D341Med (cell line): ENCODE measurements at regions not wholly inside any gene's neighbourhood (a gene's known extent, or its start where the extent isn't known, plus 50 kb on each side); places are given as distances from the start of the nearest gene placed in this dataset.

Experiments used
- DNase-seq: peaks from one replicate; pipeline ENCODE4 v3.0.0; 2012; ENCODE audit warnings: low spot score

DNA sequence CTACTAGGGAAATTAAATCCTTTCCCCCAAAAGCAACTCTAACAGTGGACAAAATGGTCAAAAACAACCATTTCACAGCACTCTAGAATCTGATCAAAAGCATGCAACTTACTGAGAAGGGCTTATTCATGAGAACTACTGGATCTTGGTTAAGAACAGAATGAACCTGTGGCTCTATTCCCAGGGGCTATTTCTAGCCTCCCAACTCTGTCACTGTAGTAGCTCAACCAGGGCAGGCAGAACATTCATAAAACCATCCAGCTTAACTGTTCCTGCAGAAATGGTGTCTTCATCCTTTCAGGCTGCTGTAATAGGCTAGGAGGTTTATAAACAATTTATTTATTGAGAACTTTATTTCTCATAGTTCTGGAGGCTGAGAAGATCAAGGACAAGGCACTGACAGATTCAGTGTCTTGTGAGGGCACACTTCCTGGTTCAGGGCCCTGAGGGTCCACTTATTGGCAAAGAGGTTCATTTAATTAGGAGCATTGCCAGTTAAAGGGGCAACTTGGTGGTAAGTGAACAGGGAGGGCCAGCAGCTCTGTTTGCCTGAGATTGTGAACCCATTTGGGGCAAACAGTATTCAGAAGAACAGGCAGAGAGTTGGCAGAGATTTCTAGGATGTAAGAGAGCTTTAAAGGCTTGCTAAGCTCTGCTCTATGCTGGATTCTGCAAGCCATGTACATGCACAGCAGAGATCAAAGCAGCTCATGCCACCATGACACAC is 238.5 kb upstream of the FBXL7 start:
- DNase-seq: no peak

DNA sequence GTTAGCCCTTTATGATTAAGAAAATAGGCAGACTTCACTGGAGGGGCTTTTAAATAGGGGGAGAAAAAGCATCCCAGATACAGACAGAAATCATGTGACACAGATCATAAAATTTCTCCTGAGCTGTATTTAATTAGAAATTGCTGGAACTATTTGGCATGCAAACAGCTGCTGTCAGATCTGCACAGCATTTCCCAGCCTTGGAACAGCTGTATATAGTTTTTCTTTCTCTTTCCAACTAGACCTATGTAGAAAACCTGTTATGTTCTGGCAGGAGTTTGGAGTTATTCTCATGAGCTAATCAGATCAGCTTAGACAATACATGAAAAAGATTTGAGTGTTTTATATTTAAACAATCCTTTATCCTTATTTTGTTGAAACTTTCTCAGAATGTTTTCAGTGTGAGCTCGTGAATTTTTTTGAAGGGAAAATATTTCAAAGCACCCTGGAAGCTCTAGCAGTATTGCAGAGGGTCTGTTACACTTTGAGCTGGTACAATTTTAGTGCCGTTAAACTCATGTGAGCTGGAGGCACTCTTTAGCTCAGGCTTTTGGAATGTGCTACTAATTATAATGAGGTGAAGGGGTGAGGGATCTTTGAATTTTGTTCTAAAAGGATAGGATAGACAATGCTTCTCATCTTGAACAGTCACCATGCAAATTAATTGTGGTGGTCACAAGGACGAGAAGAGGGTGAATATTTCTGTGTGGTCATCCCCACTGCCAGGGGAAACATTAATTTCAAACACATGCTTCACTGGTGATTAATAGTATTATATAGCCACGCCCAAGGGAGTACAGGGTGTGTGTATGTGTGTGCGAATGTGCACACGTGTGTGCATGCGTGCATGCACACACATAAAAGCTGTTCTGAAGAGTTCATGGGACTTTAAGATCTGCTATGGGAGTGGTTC is 239.4 kb upstream of the FBXL7 start:
- DNase-seq: no peak

DNA sequence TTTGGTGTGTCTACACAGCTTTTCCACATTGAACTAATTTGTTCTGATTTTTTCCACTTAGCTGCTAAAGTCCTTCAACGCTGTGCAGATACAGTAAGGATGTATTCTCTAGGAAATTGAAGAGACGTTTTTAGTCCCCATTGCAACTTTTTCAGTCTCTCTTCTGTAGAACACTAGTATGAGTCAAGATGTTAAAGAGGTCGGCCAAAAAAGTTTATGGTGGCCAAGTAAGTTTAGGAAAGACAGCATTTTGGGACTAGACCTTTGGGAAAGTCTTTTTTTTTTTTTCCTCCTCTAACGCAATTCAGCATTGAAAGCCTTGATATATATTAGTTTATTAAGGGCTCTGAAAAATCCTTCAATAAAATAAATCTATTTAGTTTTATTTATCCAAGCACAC is 243.5 kb upstream of the FBXL7 start:
- DNase-seq: no peak

DNA sequence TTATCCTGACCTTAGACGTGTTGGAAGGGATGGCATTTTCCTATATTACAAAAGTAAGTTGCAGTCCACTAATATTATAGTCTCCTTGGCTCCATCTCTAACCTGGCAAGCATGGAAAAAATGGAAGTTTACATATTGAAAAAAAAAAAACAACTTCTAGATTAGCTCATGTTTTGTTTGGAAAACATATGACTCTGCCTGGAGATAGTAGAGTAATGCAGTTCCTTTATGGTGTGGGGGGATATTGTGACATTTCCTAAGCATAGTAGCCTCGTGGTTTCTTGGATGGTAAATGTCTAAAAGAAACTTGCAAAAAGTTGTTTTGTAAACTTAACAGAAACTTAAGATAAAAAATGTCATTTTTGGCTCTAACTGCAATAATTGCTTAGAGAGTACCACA is 244.4 kb upstream of the FBXL7 start:
- DNase-seq: no peak

DNA sequence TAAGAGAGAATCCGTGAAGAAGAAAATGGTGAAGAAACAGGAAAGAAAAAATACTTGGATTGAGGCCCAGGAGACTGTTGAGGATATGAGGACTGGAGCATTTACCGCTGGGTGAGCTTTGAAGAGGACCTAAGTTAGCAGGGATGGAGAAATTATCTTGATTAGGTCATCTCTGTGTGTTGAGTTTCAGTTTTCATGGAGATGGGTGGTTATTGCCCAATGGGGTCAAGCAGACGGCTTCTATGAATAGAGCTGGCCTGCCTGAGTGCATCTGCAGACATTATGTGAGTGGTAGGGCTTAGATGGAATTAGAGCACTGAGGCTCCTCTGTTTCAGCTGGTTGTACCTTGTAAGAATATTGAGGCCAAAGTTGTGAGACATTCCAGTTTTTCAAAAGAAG is 245.4 kb upstream of the FBXL7 start:
- no peak for DNase-seq

DNA sequence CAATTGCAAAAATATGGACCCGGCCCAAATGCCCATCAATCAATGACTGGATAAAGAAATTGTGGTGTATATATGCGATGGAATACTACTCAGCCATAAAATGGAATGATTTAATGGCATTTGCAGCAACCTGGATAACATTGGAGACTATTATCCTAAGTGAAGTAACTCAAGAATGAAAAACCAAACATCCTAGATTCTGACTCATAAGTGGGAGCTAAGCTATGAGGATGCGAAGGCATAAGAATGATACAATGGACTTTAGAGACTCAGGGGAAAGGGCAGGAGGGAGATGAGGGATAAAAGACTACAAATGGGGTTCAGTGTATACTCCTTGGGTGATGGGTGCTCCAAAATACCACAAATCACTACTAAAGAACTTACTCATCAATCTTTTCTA is 247.6 kb upstream of the FBXL7 start:
- no peak for DNase-seq

DNA sequence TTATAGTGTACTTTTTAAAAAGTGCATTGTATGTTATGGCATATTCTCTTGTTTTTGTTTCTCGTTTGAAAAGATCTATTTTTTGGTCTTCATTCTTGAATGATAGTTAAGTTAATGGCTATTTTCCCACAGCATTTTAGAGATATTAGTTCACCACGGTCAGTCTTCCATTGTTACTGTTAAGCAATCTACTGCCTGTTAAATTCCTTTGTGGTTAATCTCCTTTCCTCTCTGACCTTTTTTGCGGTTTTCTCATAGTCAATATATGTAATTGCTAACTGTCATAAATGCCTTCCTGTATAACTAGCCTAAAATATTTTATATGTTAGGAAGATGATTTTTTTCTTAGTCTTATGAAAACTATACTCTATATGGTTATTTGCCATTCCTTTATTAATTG is 250.8 kb upstream of the FBXL7 start:
- no peak for DNase-seq

DNA sequence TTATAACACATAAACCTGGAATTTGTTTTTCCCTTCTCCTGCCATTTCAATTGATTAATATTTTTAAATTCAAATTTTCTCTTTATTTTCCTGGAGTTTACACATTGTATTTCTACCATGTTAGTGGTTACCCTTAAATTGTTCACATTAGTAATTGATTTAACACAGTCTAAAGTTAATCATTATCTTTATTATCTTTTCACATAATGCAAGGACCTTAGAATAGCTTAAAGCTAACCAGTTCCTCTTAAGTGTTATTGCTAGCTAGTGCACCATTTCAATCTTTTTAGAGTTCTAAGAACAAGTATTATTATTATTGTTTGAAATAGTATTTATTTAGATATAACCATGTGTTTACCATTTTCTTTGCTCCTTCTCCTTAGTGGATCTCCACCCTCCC is 251.2 kb upstream of the FBXL7 start:
- DNase-seq: no peak

DNA sequence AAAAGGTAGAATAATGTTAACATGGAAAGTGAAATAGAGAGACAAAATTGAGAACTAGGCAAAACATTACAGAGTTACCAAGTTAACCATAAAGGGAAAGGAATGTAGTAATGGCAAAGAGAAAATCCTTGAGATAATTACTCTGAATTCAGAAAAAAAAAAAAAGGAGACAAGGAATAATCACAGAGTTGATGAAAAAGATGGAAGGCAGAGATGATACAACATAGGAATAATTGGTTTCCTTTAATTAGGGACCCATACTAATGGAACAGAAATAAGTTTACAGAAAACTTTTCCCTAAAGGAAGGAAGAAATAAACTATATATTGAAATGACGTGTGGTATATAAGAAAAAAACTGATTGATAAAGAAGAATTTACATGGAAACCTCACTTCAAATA is 254.1 kb upstream of the FBXL7 start:
- no peak for DNase-seq

DNA sequence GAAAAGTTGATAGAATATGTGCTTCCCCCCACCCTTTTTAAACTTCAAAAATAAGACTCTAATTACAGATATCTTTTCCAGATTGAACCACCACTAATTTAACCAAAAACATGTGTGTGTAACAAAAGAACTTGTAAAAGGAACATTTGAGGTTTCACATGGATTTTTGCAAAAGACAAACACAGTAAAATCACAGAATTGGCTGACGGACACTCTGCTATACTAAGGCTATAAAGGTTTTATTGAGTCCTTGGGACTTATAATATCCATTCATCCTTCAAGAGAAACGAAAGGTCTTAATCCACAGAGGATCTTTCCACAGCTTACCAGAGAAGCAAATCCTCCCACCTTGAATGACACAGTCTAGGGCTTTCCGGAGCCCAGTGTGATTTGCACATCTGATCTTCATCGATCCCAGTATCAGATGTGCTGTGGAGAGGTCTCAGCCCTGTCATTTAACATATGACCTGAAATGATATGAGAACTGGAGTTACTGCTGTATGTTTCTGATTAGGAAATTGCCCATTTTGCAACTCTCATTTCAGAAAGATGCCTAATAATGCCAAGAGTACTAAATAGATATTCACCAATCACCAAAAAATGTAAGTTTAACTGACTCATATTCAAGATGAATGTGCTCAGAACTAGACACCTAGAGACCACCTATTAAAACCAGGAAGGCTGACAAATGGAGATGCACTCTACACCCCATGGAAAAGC is 256.5 kb upstream of the FBXL7 start:
- no peak for DNase-seq

DNA sequence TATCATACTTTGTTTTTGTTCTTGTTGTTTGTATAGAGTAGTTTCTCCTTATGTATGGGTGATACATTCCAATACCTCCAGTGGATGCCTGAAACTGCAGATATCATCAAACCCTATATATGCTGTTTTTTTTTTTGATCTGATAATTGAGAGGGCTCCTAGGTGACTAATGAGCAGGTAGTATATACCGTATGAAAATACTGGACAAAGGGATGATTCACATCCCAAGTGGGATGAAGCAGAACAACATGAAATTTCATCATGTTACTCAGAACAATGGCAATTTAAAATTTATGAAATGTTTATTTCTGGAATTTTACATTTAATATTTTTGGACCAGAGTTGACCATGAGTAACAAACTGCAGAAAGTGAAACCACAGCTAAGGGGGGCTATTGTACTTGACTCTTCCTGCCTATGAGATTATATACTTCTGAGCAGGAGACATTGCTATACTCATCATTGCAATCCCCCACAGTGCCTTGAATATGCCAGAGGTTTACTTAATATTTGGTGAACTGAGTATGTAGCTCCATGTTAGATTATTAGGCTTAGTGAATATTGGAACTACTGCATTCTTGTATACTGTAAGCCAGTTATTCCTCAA is 258.7 kb upstream of the FBXL7 start:
- no peak for DNase-seq

DNA sequence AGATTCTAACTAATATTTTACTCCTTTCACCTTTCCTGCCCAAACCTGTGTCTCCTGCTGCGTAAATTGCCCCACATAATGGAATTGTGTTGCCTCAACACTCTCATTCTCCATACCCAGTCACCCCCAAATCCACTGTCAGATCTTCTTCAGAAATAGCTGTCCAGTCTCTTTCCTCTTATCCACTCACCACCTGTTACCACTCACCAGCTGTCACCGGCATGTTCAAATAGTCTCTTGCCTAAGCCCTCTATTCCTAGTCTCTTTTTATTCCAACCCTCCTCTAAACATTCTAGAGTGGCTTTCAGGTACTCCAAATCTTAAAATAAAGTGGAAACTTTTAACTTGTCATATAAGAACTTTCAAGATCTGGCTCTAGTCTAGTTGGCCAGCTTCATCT is 262.0 kb upstream of the FBXL7 start:
- DNase-seq: no peak

DNA sequence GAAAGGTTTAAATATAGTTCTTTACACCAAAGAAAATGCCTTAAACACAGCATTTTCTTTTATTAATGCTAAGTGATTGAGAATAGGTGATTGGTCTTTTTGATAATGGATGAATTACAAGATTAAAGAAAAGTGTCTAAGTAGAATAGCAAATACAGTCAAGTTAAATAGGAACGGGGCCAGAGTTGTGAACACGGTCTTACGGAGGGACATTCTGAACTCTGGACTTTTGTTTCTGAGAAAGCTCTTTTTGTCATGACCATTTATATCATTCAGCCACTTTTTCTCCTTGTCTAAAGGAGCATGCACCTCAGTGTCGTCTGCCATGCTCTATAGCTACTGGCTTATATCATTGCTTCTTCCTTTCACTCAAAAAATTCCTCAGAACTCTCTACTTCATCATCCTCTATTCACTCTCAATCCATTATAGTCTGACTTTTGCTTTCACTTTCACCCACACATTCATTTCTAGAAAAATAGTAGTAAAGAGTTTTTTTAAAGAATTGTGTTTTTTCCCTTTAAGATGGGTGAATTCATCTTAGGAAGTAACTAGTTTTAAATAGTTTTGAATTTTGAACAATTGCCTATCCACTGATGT is 263.0 kb upstream of the FBXL7 start:
- no peak for DNase-seq

DNA sequence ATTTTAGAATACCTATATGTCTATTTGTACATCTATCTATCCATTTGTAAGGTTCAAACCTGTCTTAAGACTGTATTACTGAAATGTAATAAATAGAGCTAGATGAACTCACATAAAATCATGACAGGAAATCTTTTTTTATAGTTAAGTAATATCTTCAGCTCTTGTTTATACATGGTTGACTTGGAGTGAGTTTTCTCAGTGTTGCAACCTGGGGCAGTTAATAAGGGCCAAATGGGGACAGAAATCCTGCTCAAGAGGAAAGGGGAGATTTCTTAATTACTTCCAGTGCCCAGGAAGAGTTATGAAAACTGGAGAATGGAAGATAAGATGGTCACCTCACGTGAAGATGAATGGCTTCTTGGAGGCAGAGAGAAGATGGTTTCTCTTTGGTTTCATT is 265.1 kb upstream of the FBXL7 start:
- no peak for DNase-seq

DNA sequence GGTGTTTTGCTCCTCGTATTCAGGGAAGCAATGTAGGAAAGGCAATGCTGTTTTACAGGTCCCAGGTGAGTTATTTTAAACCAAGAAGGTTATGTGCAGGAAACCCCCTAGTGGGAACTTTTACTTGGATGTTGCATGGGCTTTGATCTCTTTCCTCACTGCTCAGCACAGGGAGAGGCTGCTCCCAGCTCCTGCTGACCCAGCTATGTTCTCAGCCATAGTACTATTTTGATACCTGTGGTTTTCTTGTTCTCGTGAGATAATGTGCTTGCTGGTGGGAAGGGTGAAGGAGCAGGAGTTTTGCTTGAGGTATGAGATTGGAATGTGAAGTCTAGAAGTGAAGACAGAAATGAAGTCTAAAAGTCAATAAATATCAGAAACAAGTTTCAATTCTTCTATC is 265.6 kb upstream of the FBXL7 start:
- no peak for DNase-seq

DNA sequence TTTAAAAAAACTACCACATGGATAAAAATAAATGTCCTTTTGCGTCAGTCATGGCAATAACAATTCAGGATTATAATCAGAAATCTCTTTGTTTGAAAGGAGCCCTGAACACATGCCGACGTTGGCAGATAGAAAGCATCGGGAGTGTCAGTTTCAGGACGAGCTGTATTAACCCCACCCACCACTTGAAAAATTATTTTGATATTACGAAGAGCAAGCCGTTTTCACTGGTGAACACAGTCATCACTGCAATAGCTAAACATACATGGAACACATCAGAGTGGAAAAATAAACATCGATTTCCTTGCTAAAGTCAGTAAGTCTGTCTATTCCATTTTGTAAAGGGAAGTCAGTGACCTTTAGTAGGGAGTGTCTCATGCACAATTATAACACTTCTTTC is 266.4 kb upstream of the FBXL7 start:
- no peak for DNase-seq

DNA sequence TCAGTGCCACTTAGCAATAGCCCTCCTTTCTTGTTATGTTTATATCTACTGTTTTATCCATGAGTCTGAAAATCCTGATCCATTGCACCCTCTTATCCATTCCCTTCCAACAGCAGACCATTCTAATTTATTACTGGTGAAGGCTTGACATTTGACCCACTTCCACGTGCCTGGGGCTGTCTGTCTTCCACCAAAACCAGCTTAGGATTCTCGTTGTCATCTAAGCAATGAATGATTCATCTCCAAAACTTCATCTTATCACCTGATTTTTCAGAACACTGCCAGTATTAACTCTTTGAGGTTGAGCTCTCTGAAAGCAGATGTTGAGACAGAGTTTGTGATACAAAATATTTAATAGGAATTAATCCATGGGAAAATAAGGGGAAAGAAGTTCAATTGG is 277.8 kb upstream of the FBXL7 start:
- no peak for DNase-seq

DNA sequence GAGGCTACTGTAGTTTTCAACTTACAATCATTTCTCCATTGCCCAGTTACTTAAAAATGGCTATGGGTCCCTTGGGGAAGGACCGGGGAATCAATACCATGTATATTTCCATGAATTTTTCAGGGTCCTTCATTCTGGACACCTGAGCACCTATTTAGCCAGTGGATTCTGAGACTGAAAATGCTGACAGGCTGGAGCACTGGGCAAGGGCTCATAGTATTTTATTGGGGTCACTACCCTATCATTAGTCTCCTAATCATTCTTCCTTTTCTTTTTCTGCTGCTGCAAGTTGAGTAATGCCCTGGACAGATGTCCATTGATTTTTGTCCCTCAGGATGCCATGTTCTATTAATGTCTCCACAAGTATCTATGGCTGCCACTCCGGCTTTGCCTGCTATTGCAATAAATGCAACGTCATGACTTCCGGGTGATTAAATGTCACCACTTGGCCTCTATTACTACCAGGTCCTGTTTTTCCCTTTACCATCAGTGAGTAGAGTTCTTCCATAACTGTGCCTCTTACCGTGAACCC is 279.3 kb upstream of the FBXL7 start:
- DNase-seq: no peak

DNA sequence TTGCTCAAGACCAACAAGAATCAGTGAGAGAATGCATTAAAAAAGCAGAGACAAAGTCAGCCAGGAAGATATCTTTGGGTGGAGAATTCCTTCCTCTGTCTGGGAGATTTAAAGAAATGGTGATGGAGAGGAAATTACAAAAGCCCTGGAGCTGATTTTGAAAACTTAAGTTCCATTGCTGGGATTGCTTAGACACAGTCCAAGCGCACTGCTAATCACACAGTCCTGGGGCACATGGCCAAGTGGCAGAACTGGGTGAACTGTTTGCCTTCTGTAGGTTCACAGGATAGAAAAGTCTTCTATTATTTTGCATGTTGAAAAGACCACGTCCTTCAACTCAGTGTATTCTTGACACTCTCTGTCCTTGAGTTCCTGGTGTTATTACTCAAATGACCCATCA is 284.9 kb upstream of the FBXL7 start:
- DNase-seq: no peak

DNA sequence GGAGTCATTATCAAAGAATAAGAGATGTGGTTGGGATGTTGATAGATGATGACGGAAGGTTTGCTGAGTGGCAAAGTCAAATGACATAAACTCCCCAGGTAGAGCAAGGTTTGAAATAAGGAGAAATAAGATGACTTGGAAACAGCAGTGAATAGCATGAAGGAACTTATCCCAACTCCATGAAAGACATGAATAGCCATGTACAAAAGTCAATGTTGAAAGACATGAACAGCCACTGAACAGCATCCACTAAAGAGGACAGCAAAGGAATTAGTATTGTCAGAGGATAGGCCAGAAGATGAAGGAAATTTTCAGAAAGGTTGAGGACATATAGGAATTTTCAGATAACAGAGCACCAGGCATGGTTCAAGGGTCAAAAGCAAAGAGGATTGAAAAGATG is 286.0 kb upstream of the FBXL7 start:
- no peak for DNase-seq

DNA sequence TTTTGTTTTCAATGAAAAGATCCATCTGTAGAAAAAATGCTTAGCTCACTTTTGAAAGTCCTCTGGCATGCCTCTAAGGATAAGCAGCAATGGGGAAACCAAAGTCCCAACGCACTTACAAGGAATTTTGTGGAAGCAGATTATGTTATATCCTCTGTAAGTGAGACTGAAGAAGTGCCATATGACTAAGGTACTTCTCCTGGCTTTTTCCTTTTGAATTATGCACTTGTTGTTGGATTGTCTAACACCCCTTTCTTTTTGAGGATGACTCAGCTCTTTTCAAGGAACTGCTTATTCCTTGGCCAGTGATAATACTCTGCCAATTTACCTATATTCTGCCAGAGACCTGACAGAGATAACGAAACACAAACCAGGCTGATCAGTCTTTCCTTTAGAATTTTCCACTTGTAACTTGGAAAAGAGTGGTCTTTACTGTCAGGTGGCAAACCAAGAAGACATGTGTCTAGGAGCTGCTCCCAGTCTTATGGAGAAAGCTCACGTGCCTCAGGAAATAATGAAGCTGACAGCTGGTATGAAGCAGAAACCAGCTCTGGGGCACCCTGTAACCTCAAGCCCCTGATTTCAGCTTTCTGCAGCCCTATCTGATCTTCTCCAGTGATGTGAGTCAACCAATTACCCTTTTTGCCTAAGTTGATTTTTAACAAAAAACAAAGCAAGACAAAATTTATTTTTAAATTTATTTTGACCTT is 290.8 kb upstream of the FBXL7 start:
- no peak for DNase-seq
